ACHN (cell line): ENCODE measurements at regions not wholly inside any gene's neighbourhood (a gene's known extent, or its start where the extent isn't known, plus 50 kb on each side); places are given as distances from the start of the nearest gene placed in this dataset.
"Not testable (repeated sequence)": the region's sequence is repeated elsewhere in the genome, so short reads cannot be mapped to it uniquely, and the experiment has no call there.

Experiments used
- DNase-seq: peaks from one replicate; pipeline ENCODE4 v3.0.0-alpha.2; 2015
- in situ Hi-C: cut with HindIII; loops from 2 replicates; pipeline ENCODE4 v1.10.0; 2017; ENCODE audit warnings: low sequenced_read_pairs, low pct_ligation_motif_present, low pct_unique_long_range_greater_than_20kb

DNA sequence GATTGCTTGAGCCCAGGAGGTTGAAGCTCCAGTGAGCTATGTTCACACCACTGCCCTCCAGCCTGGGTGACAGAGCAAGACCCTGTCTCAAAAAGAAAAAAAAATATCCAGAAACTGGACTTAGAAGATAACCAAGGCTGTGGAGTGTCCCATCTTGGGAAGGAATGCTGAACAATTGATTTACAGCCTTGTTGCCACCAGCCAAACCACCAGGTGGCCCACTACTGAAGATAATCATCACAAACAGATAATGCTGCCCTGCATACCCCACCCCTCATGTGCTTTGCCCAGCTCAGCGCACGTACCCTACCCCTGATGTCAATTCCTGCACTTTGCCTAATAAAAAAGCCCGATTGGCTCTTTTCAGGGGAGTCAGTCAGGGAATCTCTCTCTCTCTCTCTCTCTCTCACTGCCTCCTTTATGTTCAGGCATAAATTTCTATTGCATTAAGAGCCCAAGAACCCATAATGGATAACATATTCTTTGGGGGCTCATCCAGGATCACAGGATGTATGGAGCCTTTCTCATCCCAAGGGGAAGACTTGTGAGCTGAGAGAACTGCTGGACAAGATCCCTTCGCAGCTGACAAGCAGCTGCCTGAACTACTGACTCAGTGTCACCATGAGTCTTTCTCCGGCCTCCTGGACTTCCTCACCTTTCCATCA lies 166.4 kb downstream of the CD24 start:
- DNase-seq, result no peak
- in situ Hi-C loops, result no loop called here

DNA sequence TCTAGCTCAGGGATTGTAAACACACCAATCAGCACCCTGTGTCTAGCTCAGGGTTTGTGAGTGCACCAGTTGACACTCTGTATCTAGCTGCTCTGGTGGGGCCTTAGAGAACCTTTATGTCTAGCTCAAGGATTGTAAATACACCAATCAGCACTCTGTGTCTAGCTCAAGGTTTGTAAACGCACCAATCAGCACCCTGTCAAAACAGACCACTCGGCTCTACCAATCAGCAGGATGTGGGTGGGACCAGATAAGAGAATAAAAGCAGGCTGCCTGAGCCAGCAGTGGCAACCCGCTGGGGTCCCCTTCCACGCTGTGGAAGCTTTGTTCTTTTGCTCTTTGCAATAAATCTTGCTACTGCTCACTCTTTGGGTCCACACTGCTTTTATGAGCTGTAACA lies 168.3 kb downstream of the CD24 start:
- DNase-seq, in situ Hi-C loops: not testable (repeated sequence)

- in situ Hi-C loops, result no loop called here
- DNase-seq, result no peak
Observed at GRCh38 chr6:106805771-106806170, 168.8 kb downstream of the CD24 start.

DNA sequence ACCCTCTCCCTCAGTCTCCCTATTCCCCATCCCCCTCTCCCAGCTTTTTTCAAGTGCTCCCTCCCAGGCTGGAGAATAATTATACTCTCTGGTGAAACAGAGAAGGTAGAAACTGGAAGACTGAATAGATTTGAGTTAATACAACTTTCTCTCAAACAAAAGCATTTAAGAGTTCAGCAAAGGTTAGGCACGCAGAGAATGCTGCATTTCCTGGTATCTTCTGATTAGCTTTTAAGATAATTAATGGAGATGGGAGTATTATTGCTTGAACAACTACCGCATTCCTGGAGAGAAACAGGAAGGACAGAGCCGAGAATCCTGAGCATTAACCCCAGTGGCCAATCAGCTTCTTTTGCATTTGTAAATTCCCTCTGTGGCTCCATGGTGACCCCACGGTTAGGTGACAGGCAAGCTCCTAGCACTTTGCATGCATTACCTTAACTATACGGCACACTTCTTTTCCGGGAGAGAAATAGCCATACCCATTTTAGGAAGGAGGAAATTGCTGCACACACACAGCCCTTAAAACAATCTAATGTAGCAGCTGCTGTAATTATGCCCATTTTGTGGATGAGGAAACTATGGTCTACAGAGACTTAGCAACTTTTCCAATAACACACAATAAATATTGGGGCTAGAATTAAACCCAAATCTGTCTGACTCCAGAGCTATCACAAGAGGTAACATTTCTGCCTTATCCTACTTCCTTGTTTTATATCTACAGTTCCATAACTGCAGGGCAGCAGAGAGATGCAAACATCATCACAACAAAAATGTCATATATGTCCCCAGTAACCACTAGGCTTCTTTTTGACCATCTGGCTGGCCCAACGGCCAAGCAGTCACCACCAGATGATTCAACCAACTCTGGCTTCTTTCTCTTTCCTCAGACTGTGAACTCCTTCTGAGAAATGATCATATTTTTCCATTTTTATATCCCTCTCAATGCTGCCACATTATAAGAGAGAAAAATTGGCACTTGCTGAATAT lies 169.9 kb downstream of the CD24 start:
- in situ Hi-C loops, result no loop called here
- DNase-seq, result no peak

DNA sequence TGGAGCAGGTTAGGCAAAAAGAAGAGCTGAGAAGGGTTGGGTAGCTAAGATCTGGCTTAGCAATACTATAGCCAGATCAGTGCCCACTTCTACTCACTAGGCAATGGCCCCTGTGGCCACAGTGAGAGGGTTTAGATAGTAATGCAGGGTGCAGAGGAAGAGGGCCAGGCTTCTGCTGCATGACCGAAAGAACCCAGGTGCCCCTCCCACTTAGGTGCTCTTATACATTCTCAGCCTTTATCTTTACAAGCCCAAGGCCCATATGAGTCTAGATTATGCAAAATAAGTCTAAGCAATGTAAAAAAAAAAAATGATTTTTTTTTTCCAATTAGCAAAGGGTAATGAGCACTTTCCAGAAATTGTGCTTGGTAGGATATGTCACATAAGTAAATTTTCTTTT lies 171.3 kb downstream of the CD24 start:
- in situ Hi-C loops, result no loop called here
- DNase-seq, result no peak

GRCh38 chr6:106802139-106802538 lies 172.4 kb downstream of the CD24 start:
- no peak for DNase-seq
- in situ Hi-C loops, result no loop called here

DNA sequence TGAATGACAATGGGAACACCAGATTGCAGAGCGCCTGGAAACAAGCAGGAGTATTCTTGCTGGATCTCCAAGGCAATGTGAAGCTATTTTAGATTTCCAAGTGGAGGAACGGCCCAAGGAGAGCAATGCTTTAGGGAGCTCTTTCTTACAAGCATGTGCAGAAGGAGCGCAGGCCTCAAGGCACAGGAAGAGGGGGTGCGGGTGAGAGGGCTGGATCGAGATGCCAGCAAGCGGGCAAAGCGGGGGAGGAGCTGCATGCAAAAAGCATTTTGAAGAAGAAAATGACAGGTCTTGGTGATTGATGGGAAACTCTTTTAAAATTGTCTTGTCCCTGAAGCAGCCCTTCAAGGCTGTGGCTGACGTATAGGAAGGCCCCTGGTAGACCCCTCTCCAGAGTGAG lies 171.9 kb downstream of the QRSL1 start:
- no peak for DNase-seq
- in situ Hi-C loops, result no loop called here

- in situ Hi-C loops, result no loop called here
- no peak for DNase-seq
Observed at GRCh38 chr6:106800379-106800778, 171.0 kb downstream of the QRSL1 start.

- in situ Hi-C loops, result no loop called here
- peak; percentile 88 for DNase-seq
Observed at GRCh38 chr6:106799031-106799894, 169.9 kb downstream of the QRSL1 start.

DNA sequence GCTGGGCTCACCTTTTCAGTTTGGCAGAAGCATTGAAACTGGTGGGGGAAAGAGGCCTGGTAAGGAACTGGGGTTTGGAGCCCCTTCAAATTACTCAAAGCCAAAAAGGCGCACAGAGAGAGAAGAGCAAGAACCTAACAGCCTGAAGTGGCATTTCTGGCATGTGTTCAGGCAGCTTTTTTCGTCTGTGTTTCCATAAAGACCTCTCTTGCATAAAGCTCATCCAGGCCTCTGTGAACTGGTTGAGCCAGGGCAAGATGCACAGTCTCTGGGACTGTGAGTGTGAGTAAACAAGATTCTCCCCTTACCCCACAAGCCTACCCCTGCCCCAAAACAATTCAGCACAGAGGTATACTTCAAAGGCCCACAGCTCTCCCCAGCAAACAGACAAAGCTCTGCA lies 167.8 kb downstream of the QRSL1 start:
- in situ Hi-C loops, result no loop called here
- DNase-seq, result no peak

GRCh38 chr6:106796781-106797180 lies 167.4 kb downstream of the QRSL1 start:
- in situ Hi-C loops, result no loop called here
- DNase-seq, result no peak

DNA sequence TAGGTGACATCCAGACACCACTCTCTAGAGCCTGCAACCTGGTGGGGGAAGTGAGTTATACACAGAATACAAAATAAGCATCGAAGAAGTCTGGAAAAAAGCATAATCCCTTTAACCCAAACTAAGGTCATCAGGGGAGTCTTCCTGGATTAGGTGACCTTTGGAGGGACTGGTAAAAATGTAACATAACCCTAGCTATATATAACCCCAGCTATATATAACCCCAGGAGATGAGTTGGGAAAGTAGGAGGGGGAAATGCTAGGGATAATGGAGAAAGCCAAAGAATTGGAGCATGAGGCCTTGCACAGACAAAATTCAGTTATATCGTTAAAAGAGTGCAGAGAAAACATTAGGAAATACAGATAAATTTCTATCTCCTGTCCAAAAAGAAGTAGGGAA lies 164.8 kb downstream of the QRSL1 start:
- no peak for DNase-seq
- in situ Hi-C loops, result no loop called here

GRCh38 chr6:106792536-106793236 lies 163.3 kb downstream of the QRSL1 start:
- no peak for DNase-seq
- in situ Hi-C loops, result no loop called here

DNA sequence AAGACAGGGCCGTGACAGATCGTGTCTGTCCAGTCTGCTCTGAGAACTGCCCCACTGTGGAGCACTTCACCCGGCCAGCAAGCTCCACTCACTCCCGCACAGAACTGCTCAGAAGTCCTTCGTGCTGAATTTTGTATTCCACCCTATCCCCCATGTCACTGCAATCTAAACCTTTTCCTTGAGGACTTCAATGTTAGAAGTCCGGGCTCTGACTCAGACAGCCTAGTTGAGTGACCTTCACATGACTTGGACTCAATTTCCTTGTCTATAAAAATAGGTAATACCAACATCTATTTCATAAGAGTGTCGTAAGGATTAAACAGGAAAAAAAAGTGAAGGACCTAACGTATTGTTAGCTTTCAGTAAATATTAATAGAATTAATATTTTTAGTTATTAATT lies 161.6 kb downstream of the QRSL1 start:
- no peak for DNase-seq
- in situ Hi-C loops, result no loop called here

DNA sequence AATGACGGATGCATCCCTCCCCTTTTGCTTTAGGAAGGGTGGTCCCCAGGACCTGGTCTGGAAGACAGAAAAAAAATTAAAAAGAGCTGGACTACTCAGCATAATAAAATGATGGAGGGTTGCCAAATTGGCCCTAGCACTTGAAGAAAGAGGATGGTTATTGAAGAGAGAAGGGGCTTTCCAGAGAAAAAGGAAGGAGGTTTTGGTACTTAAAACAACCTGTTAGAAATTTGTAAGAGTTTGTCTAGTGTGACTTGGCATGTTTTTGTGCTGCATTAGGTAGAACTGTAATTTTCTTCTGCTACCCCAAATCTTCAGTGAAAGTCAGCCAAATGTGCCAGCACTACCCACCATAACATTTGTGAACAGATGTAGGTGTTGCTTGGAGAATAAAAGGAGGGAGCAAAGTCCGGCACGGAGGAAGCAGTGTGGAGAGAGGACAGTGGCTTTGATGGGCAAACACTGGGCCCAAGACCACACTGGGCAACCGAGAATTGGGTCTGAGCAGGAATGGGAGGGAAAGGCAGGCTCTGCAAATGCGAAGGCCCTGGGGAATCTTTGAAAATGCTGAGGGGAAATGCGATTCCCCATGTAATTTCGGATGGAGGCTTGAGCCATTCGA lies 160.9 kb downstream of the QRSL1 start:
- in situ Hi-C loops, result no loop called here
- no peak for DNase-seq

DNA sequence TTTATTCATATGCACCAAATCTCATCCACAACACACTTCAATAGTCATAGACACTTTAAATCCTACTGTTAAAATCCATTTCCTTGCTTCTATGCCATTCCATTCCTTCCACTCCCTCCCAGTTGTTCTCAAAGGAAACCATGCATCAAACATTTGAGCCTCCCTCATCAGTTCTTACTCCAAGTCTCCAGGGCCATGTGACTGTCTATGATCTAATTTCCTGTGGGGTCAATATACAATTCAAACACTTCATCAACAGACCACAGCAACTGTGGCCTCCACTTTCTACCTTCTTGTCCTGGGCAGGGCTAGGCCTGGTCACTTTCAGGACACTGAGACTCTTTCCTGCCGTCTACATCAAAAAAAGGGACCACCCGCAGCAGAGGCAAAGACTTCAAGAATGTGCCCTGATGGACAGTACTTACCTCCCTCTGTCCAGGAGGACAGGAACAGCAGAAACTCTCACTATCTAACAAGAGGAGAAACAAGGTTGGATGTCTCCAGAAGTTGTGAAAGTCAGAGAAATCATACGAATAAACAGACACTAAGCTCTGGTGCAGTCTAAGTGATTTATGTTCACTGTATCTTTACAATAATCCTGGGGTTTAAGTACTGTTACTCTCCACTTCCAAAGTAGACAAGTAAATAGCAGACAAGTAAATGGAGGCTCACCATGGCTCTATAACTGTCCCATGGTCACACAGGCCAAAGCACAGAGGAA lies 160.2 kb downstream of the QRSL1 start:
- no peak for DNase-seq

DNA sequence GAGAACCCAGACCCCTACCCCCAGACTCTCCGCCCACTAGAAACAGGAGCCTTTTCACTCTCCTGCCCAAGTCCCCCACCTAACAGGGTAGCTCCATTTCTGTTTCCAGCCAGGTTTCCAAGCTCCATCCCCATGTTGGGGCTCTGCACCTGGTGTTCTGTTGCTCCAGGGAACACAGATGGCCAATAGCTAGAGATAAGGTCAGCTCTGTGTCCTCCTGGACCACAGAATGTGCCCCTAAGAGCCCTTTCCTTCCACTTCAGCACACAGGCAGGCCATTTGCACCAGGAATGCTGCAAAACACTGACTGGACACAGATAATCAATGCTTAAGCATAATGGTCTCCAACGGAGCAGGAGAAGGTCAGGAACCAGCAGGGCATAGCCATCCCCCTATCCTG lies 159.4 kb downstream of the QRSL1 start:
- no peak for DNase-seq
- in situ Hi-C loops, result no loop called here

More for the DNA sequence above, 160.2 kb downstream of the QRSL1 start:
- in situ Hi-C loops, result no loop called here
